ENCODE measurements at regions not wholly inside any gene's neighbourhood (a gene's known extent, or its start where the extent isn't known, plus 50 kb on each side); places are given as distances from the start of the nearest gene placed in this dataset.

DNA sequence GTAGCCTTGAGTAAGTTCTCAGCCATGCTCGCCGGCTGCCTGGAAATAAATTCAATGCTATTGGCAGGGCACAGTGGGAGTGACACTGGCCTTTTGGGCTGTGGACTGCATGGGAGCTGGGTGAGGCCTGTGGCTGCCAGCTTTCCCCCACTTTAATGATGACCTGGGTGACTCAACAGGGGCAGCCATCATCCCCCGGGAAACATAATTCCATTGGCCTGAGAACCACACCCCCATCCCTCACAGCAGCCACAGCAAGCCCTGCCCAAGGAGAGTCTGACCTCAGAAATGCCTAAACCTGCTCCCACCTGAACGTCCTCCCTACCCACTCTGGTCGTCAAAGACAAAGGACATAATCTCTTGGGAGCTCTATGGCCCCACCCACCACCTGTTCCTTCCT is 384.0 kb downstream of the LTN1 start:
- TF ChIP-seq CTCF (IDR thresholded peaks at IDR 0.05) (no peak), POLR2A (IDR thresholded peaks at IDR 0.05) (no peak)
